Suppressor macrophage treated with lipopolysaccharide for 1 hour (primary cell): ENCODE measurements at regions not wholly inside any gene's neighbourhood (a gene's known extent, or its start where the extent isn't known, plus 50 kb on each side); places are given as distances from the start of the nearest gene placed in this dataset.
"Not testable (repeated sequence)": the region's sequence is repeated elsewhere in the genome, so short reads cannot be mapped to it uniquely, and the experiment has no call there.

Experiments used
- DNase-seq, 3 donors: peaks; one replicate each; pipeline ENCODE4 v3.0.0-alpha.2; 2020 to 2022

- peak in 2 of 3 donors; percentile 10 to 22 for DNase-seq
These were observed 97.4 kb upstream of the EDEM3 start for GRCh38 chr1:184851822-184852746.

GRCh38 chr1:184843732-184844495, 89.3 kb upstream of the EDEM3 start:
- DNase-seq: no peak

- DNase-seq: no peak
These were observed 85.9 kb upstream of the EDEM3 start for GRCh38 chr1:184840596-184840995.

DNA sequence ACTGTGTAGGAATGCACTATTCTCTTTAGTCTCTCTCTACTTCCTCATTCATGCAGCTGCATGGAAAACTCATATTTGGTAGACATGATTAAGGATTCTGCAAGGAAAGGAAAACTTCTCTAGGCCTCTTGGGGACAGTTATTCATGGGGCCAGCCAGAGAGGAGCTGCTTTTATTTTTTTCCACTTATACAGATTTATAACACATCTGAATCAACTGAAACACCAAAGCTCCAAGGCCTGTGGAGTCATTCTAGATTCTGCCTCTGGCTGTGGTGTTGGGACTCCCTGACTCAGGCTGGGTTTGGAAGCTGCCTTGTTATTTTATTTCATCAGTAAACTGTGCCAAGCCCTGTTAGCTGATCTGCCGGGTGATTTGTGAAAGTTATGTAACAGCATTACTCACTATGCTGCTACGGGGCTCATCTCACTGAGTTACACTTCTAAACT, 83.9 kb upstream of the EDEM3 start:
- DNase-seq: peak; percentile 64 to 77 (median 70)

- DNase-seq: no peak
These were observed 82.6 kb upstream of the EDEM3 start for GRCh38 chr1:184836934-184837895.

DNA sequence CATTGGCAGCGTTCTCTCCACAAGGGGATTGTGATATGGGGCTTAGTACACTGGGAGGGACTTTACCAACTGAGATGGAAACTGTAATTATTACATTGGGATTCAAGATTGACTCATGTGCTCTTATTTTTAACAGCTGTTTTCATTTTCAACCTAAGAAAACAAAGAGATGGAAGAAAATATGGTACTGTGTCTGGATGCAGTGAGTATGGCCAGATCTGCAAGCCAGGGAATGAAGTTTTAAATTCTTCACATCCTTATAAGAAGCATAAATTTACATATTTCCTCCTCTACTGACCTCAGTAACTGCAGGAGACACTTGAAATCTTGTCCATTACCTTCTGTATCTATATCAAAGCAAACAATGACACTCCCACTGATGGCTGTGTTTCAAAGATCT, 81.5 kb upstream of the EDEM3 start:
- no peak for DNase-seq

DNA sequence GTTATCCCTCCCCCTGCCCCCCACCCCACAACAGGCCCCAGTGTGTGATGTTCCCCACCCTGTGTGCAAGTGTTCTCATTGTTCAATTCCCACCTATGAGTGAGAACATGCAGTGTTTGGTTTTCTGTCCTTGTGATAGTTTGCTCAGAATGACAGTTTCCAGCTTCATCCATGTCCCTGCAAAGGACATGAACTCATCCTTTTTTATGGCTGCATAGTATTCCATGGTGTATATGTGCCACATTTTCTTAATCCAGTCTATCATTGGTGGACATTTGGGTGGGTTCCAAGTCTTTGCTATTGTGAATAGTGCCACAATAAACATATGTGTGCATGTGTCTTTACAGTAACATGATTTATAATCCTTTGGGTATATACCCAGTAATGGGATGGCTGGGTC, 79.3 kb upstream of the EDEM3 start:
- not testable (repeated sequence) for DNase-seq

DNA sequence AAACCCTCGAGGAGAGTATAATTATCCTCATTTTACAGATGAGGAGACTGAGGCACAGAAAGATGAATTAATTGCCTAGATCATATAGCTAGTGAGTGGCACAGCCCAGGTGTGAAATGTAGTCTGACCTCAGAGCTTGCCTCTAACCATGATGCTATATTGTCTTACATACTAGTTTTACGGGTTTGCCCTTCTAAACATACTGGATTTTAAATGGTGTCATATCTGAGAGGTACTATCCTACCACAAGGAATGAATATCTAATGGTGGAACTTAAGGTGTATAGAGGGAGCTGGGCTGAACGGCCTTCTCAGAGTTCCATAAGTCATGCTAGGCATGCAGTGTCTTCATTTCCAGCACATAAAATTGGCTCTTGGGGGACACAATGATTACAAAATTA, 77.9 kb upstream of the EDEM3 start:
- DNase-seq: no peak

- not testable (repeated sequence) for DNase-seq
These were observed 74.8 kb upstream of the EDEM3 start for GRCh38 chr1:184829496-184829895.

GRCh38 chr1:184828369-184828717, 73.7 kb upstream of the EDEM3 start:
- DNase-seq: no peak

- DNase-seq: no peak
These were observed 73.1 kb upstream of the EDEM3 start for GRCh38 chr1:184827600-184828368.

DNA sequence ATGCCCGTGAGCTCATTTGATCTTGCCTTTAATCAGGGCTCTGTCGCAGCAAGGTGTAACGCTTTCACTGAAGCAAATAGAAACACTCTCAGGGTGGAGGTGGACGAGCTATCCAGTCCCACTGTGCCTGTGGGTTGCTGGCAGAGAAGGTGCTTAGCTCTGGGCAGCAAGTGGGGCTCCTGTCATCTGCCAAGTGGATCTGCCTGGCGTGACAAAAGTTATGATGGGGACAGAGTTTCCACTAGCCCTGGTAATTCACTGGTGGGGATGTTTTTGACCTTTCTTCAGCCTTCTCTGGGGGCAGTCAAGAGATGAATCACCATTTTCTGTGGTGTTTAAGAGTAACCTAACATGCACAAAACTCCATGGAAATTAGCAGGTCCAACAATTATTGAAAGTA, 71.3 kb upstream of the EDEM3 start:
- peak in 2 of 3 donors; percentile 43 for DNase-seq

GRCh38 chr1:184825571-184825970, 70.9 kb upstream of the EDEM3 start:
- peak; percentile 73 to 84 (median 83) for DNase-seq

DNA sequence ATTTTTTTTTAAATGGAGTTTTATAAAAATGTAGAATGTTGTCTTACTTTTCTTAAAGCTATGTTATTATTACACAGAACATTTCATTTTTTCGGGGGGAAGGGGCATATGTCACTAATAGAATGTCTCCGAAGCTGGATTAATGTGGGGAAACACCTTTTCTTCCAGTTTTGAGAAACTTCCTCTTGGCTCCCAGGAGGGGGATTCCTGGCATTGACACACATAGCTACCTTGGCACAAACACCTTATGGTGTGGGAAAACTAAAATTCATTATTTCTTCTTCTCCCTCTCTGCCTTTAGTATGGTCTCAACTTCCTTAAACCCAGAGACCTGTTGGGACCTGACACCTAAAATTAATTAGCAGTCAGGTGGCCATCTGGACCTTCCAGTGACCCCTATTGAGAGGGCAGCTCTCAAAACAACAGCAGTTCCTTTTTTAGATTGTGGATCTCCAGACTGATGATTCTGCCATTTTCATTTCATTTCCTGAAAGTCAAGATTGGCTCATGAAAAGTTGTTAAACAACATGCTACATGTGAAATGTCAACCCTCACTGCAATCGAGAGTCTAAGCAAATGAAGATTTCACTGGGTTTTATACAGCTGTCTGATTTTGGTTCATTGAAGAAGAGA, 70.1 kb upstream of the EDEM3 start:
- peak; percentile 52 to 63 (median 62) for DNase-seq

DNA sequence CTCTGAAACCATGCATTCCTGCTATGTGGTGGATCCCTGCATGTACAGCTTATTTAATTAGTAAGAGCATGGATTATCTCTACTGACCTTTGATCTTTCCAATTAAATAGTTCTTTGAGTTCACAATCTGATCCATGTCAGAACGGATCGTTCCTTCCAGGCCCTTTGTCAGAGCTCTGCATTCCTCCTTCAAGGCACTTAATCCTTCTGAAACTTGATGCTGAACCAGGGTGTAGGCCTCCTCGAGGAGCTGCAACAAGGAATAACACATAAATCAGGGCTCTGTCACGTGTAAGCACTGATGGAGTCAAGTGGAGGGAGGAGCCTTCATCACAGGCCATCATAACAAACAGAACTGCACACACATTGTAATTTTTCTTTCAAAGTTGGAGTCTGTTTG, 68.4 kb upstream of the EDEM3 start:
- no peak for DNase-seq

DNA sequence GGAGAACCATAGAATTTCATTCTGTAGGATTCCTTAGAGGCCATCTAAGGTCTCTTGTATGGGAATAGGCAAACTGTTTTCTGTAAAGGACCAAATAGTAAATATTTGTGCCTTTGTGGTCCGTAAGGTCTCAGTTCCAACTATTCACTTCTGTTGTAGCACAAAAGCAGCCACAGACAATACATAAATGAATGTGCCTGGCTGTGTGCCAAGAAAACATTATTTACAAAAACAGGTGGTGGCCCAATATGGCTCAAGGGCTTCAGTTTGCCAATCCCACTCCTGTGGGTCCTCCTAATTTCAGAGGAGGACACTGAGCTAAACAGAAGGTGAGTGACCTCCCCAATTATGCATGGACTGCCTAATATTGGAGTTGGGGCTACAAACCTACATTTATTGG, 67.6 kb upstream of the EDEM3 start:
- no peak for DNase-seq

GRCh38 chr1:184821658-184822057, 67.0 kb upstream of the EDEM3 start:
- DNase-seq: no peak

DNA sequence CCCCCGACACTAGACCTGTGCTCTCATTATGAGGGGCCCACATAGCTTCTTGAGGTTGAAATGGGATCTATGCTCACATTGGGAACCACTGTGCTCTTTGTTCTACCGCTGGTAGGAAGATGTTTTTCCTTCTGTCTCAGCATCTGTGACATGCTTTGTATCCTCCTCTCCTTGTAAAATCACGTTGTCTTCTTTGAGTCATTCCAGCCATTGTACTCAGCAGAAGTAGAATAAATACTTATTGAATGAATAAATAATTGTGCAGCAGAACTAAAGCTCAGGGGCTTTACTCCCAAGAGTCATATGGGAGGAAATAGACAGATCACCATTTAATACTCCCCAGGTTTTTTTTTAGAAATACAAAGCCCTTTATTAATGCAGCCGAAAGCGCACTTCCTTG, 66.3 kb upstream of the EDEM3 start:
- no peak for DNase-seq

DNA sequence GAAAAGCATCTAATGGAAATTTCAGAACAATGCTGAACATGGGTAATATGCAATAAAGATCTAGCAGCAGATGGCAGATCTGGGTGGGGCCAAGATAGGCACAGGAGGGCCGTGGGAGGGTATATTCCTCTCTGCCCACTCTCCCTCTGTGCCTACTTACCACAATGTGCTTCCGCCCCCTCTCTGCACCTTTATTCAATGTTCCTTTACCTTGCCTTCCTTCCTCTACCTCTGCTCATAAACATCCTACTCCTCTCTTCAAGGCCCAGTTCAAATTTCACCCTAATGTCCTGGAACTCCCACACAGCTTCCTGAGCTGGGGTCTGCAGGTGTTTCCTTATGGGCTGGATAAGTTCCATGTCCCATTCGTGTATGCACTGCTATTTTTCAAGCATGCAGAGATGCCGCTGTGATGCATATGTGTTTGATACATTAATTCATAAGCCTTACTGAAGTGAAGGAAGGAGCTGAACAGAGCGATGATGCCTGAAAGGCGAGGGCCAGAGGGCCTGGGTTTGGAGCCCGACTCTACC, 65.6 kb upstream of the EDEM3 start:
- DNase-seq: no peak

DNA sequence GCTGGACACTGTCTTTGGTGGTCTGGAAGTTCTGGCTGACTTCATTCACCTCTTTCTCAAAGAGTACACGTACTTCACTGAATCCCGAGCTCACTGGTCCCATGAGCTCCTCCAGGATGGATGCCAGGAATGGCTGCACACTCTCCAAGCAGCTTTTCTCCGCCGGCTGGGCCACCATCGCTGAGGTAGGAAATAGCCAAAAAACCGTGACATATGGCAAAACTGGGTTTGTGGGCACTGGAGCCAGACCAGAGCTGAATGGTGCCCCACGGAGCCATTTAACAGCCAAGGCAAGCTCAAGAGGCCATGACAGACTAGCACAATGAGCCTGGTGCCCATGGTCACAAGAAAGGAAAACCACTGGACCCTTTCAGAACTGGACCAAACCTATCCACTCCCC, 64.0 kb upstream of the EDEM3 start:
- DNase-seq: no peak

DNA sequence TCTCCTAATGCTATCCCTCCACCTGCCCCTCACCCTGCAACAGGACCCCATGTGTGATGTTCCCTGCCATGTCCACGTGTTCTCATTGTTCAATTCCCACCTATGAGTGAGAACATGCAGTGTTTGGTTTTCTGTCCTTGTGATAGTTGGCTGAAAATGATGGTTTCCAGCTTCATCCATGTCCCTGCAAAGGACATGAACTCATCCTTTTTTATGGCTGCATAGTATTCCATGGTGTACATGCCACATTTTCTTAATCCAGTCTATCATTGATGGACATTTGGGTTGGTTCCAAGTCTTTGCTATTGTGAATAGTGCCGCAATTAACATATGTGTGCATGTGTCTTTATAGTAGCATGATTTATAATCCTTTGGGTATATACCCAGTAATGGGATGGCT, 62.3 kb upstream of the EDEM3 start:
- DNase-seq: not testable (repeated sequence)
